CD4-positive, alpha-beta T cell treated with Interleukin-4 for 1 hour (primary cell): ENCODE measurements at regions not wholly inside any gene's neighbourhood (a gene's known extent, or its start where the extent isn't known, plus 50 kb on each side); places are given as distances from the start of the nearest gene placed in this dataset.
A peak's percentile ranks its signal among the peaks of the same experiment; 100 is the strongest.

ENCODE experiments used
- DNase-seq, 2 donors: peaks; one replicate each; pipeline ENCODE4 v3.0.0-alpha.2; 2020 to 2022

- no peak for DNase-seq
These were observed 212.9 kb downstream of the ACTL7B start for GRCh38 chr9:108642871-108643270.

GRCh38 chr9:108640230-108640629 is 215.6 kb downstream of the ACTL7B start:
- no peak for DNase-seq

GRCh38 chr9:108639696-108640095 is 216.1 kb downstream of the ACTL7B start:
- DNase-seq, result no peak

- DNase-seq, result no peak
These were observed 216.7 kb downstream of the ACTL7B start for GRCh38 chr9:108639091-108639490.

- no peak for DNase-seq
These were observed 218.4 kb downstream of the ACTL7B start for GRCh38 chr9:108637340-108637739.

GRCh38 chr9:108636013-108636412 is 219.8 kb downstream of the ACTL7B start:
- no peak for DNase-seq

GRCh38 chr9:108634672-108635462 is 220.9 kb downstream of the ACTL7B start:
- no peak for DNase-seq

- DNase-seq, result no peak
These were observed 221.6 kb downstream of the ACTL7B start for GRCh38 chr9:108634204-108634603.

- peak in 1 of 2 donors; percentile 37 for DNase-seq
These were observed 224.1 kb downstream of the ACTL7B start for GRCh38 chr9:108631496-108632285.

- DNase-seq, result no peak
These were observed 227.5 kb downstream of the ACTL7B start for GRCh38 chr9:108628316-108628715.

GRCh38 chr9:108626743-108627142 is 229.0 kb downstream of the ACTL7B start:
- DNase-seq, result no peak

- DNase-seq, result peak; percentile 1 to 12
These were observed 233.6 kb downstream of the ACTL7B start for GRCh38 chr9:108621991-108622855.

- DNase-seq, result no peak
These were observed 235.0 kb downstream of the ACTL7B start for GRCh38 chr9:108620767-108621166.

- DNase-seq, result no peak
These were observed 236.8 kb downstream of the ACTL7B start for GRCh38 chr9:108618906-108619550.

- DNase-seq, result no peak
These were observed 238.1 kb downstream of the ACTL7B start for GRCh38 chr9:108617676-108618075.

GRCh38 chr9:108615152-108615551 is 240.6 kb downstream of the ACTL7B start:
- DNase-seq, result no peak

GRCh38 chr9:108612513-108612912 is 243.3 kb downstream of the ACTL7B start:
- no peak for DNase-seq

GRCh38 chr9:108609897-108610253 is 245.9 kb downstream of the ACTL7B start:
- no peak for DNase-seq

GRCh38 chr9:108609227-108609896 is 246.4 kb downstream of the ACTL7B start:
- no peak for DNase-seq

- no peak for DNase-seq
These were observed 248.2 kb downstream of the ACTL7B start for GRCh38 chr9:108607607-108608006.

GRCh38 chr9:108606401-108606800 is 249.4 kb downstream of the ACTL7B start:
- no peak for DNase-seq

GRCh38 chr9:108603141-108603540 is 252.6 kb downstream of the ACTL7B start:
- DNase-seq, result no peak
